ENCODE measurements at regions not wholly inside any gene's neighbourhood (a gene's known extent, or its start where the extent isn't known, plus 50 kb on each side); places are given as distances from the start of the nearest gene placed in this dataset.

- H3K27me3 Mint-ChIP-seq: no peaks in the 10 kb centered on the region
- POLR2A ChIA-PET: no interaction called here
Observed at GRCh38 chr18:64614446-64614845, 465.6 kb upstream of the LINC00305 start.

DNA sequence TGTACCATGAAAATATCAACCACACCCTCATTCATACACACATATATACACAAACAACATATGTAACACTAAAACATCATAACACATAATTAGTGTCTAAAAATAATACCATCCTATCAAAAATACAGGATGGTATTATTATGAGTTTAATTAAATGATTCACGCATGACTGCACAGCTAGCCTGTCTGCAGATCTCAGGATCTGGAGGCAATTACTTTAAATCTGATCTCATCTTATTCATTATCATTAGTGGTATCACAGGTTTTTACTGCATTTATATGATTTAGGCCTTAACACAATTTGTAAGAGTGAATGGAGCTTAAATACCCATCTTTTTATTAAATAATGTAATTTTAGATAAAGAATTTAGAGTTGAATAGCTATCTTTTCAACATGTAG lies 443.4 kb upstream of the LINC00305 start:
- no peak overlapping the region for H3K4me3 Mint-ChIP-seq
- no peak overlapping the region for H3K27ac Mint-ChIP-seq
- peaks cover 13% of the 10 kb centered on the region for H3K9me3 Mint-ChIP-seq
- no peaks in the 10 kb centered on the region for H3K36me3 Mint-ChIP-seq
- ATAC-seq (ENCODE audit: low read depth) (no peak), DNase-seq (no peak)
- POLR2A ChIA-PET: no interaction called here
- no peaks in the 10 kb centered on the region for H3K4me1 Mint-ChIP-seq
- H3K27me3 Mint-ChIP-seq: no peaks in the 10 kb centered on the region

More at GRCh38 chr18:64614446-64614845, 465.6 kb upstream of the LINC00305 start:
- Mint-ChIP-seq H3K4me1 (no peaks in the 10 kb centered on the region), H3K27ac (no peak overlapping the region), H3K36me3 (no peaks in the 10 kb centered on the region), H3K9me3 (peaks cover 4% of the 10 kb centered on the region), H3K4me3 (no peak overlapping the region)
- DNase-seq (no peak), ATAC-seq (ENCODE audit: low read depth) (no peak)

GRCh38 chr18:64589000-64589399 lies 440.1 kb upstream of the LINC00305 start:
- Mint-ChIP-seq H3K27me3 (no peaks in the 10 kb centered on the region), H3K36me3 (no peaks in the 10 kb centered on the region), H3K27ac (no peak overlapping the region), H3K4me1 (no peaks in the 10 kb centered on the region), H3K9me3 (peaks cover 13% of the 10 kb centered on the region), H3K4me3 (no peak overlapping the region)
- no peak for DNase-seq
- no peak for ATAC-seq (ENCODE audit: low read depth)
- POLR2A ChIA-PET: no interaction called here

- H3K27me3 Mint-ChIP-seq: no peaks in the 10 kb centered on the region
- POLR2A ChIA-PET: no interaction called here
- ATAC-seq (ENCODE audit: low read depth): no peak
- H3K4me1 Mint-ChIP-seq: no peaks in the 10 kb centered on the region
- H3K27ac Mint-ChIP-seq: no peak overlapping the region
- no peak overlapping the region for H3K4me3 Mint-ChIP-seq
- H3K9me3 Mint-ChIP-seq: peaks cover 7% of the 10 kb centered on the region
- no peak for DNase-seq
- H3K36me3 Mint-ChIP-seq: no peaks in the 10 kb centered on the region
Observed at GRCh38 chr18:64566456-64566855, 417.6 kb upstream of the LINC00305 start.

DNA sequence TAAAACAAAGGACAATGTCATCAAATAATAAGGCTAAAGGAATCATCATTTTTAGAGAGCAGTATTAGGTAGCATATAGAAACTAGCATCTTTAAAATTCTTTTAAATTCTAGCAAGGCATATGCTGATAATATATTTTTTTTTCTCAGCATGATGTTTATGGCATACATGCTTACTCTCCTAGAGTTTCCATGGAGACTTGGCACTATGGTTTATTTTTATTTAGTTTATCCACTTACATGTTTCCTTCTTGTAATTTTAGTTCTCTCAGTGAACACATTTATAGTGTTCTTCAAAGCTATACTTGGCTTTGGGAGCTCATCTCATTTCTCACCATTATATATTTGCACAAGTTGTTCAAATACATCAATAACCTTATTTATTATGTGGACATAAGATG lies 413.8 kb upstream of the LINC00305 start:
- Mint-ChIP-seq H3K9me3 (peaks cover 3% of the 10 kb centered on the region), H3K27ac (no peak overlapping the region), H3K36me3 (no peaks in the 10 kb centered on the region), H3K27me3 (no peaks in the 10 kb centered on the region), H3K4me3 (no peak overlapping the region), H3K4me1 (no peaks in the 10 kb centered on the region)
- POLR2A ChIA-PET: no interaction called here
- ATAC-seq (ENCODE audit: low read depth) (no peak), DNase-seq (no peak)

GRCh38 chr18:64546451-64546850 lies 397.6 kb upstream of the LINC00305 start:
- Mint-ChIP-seq H3K4me3 (no peak overlapping the region), H3K27me3 (no peaks in the 10 kb centered on the region), H3K27ac (no peak overlapping the region), H3K36me3 (no peaks in the 10 kb centered on the region), H3K9me3 (no peaks in the 10 kb centered on the region), H3K4me1 (no peaks in the 10 kb centered on the region)
- POLR2A ChIA-PET: no interaction called here
- ATAC-seq (ENCODE audit: low read depth) (no peak), DNase-seq (no peak)

DNA sequence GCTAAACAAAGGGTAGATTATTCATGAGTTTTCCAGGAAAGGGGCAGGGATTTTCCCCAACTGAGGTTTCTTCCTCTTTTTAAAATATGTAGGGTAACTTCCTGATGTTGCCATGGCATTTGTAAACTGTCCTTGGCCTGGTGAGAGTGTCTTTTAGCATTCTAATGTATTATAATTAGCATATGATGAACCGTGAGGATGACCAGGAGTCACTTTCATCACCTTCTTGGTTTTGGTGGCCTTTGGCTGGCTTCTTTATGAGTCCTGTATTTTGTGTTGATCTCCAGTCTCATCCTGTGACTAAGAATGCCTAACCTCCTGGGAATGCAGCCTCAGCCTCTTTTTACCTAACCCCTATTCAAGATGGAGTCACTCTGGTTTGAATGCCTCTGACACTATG lies 391.0 kb upstream of the LINC00305 start:
- DNase-seq (no peak), ATAC-seq (ENCODE audit: low read depth) (no peak)

DNA sequence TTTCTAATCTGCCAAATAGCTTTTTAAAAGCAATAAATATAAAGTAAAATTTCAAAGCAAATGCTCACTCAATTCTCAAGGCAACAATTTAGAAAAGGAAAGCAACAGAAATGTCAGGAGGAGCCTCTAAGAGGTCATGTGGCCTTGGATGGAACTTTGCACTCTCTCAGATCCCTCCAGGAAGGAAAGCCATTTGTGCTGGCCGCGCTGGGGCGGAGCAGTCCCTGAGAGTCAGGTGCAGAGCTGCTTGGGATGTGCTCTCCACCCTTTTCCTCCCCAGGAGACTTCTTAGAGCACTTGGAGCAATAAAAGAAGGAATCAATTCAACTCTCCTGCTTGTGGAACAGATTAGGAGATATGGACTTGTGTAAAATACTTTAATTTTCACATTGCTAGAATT lies 379.8 kb upstream of the LINC00305 start:
- DNase-seq (no peak), ATAC-seq (ENCODE audit: low read depth) (no peak)
- Mint-ChIP-seq H3K4me3 (no peak overlapping the region), H3K36me3 (no peaks in the 10 kb centered on the region), H3K9me3 (peaks cover 3% of the 10 kb centered on the region), H3K27ac (no peak overlapping the region), H3K27me3 (no peaks in the 10 kb centered on the region), H3K4me1 (no peaks in the 10 kb centered on the region)
- POLR2A ChIA-PET: no interaction called here

More for the DNA sequence above, 391.0 kb upstream of the LINC00305 start:
- POLR2A ChIA-PET: no interaction called here
- Mint-ChIP-seq H3K4me3 (no peak overlapping the region), H3K9me3 (peaks cover 3% of the 10 kb centered on the region), H3K27me3 (no peaks in the 10 kb centered on the region), H3K36me3 (no peaks in the 10 kb centered on the region), H3K4me1 (no peaks in the 10 kb centered on the region), H3K27ac (no peak overlapping the region)

GRCh38 chr18:64519201-64519600 lies 370.3 kb upstream of the LINC00305 start:
- POLR2A ChIA-PET: no interaction called here
- no peak overlapping the region for H3K27ac Mint-ChIP-seq
- H3K36me3 Mint-ChIP-seq: no peaks in the 10 kb centered on the region
- no peaks in the 10 kb centered on the region for H3K9me3 Mint-ChIP-seq
- no peak overlapping the region for H3K4me3 Mint-ChIP-seq
- no peaks in the 10 kb centered on the region for H3K27me3 Mint-ChIP-seq
- ATAC-seq (ENCODE audit: low read depth): no peak
- H3K4me1 Mint-ChIP-seq: no peaks in the 10 kb centered on the region
- no peak for DNase-seq

DNA sequence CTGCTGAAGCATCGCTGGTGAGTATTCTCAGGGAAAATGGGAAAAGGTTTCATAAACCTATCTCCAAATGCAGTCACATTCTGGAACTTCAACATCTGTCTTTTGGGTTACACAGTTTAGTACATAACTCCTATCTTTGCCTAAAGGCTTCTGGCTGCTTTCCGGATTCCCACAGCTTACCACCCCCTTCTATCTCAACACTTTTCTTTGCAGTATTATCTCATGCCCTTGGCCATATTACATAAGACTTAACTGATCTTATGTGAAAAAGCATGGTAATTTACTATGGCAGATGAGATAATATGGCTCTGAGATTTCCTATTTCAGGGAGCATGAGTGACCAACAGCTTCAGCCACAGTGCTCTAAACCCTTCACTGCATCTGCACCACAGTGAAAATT lies 369.3 kb upstream of the LINC00305 start:
- no peaks in the 10 kb centered on the region for H3K9me3 Mint-ChIP-seq
- H3K27me3 Mint-ChIP-seq: no peaks in the 10 kb centered on the region
- H3K27ac Mint-ChIP-seq: no peak overlapping the region
- H3K4me1 Mint-ChIP-seq: no peaks in the 10 kb centered on the region
- H3K4me3 Mint-ChIP-seq: no peak overlapping the region
- no peak for DNase-seq
- POLR2A ChIA-PET: no interaction called here
- no peaks in the 10 kb centered on the region for H3K36me3 Mint-ChIP-seq
- ATAC-seq (ENCODE audit: low read depth): no peak

- POLR2A ChIA-PET: no interaction called here
- no peak for DNase-seq
- no peaks in the 10 kb centered on the region for H3K27me3 Mint-ChIP-seq
Observed at GRCh38 chr18:64513401-64513800, 364.5 kb upstream of the LINC00305 start.

DNA sequence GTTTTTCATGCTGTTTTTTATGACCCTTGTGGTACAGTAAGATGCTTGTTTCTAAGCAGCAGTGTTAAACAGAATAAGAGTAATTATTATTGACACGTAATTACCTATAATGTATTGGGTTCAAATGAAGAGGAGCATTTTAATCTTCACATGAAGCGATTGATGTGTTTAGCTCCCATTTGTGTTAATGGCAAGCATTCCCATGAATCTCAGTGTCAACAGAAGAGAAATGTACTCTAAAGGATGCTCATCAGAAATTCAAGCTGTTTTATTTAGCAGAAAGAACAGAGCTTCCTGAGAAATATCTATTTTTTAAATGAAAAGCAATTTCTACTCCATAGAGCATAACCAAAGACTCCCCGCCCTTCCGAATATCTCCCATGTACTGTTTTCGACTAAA lies 341.3 kb upstream of the LINC00305 start:
- H3K36me3 Mint-ChIP-seq: no peaks in the 10 kb centered on the region
- H3K27ac Mint-ChIP-seq: no peak overlapping the region
- ATAC-seq (ENCODE audit: low read depth): no peak
- peaks cover 1% of the 10 kb centered on the region for H3K9me3 Mint-ChIP-seq
- no peak overlapping the region for H3K4me3 Mint-ChIP-seq
- POLR2A ChIA-PET: no interaction called here
- DNase-seq: no peak
- H3K4me1 Mint-ChIP-seq: no peaks in the 10 kb centered on the region
- no peaks in the 10 kb centered on the region for H3K27me3 Mint-ChIP-seq

More at GRCh38 chr18:64513401-64513800, 364.5 kb upstream of the LINC00305 start:
- Mint-ChIP-seq H3K4me1 (no peaks in the 10 kb centered on the region), H3K27ac (no peak overlapping the region), H3K4me3 (no peak overlapping the region), H3K9me3 (no peaks in the 10 kb centered on the region), H3K36me3 (no peaks in the 10 kb centered on the region)
- no peak for ATAC-seq (ENCODE audit: low read depth)

DNA sequence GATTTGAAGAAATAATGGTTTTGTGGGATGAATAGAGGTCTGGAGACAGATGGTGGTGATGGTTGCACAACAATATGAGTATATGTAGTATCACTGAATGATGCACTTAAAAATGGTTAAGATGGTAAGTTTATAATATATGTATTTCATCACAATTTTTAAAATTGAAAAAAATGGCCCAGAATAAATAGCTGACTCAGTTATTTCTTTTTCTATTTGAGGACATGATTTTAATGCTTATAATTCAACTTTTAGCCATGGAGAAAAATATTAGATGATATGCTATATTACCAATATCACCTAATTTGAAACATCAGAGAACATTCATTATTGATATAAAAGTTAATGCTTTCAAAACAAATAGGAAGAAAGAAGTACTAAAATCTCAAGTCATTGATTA lies 339.8 kb upstream of the LINC00305 start:
- Mint-ChIP-seq H3K27me3 (no peaks in the 10 kb centered on the region), H3K27ac (no peak overlapping the region), H3K9me3 (peaks cover 1% of the 10 kb centered on the region), H3K4me3 (no peak overlapping the region), H3K36me3 (no peaks in the 10 kb centered on the region), H3K4me1 (no peaks in the 10 kb centered on the region)
- no peak for ATAC-seq (ENCODE audit: low read depth)
- no peak for DNase-seq
- POLR2A ChIA-PET: no interaction called here

GRCh38 chr18:64474773-64475172 lies 325.9 kb upstream of the LINC00305 start:
- Mint-ChIP-seq H3K9me3 (peaks cover 1% of the 10 kb centered on the region), H3K36me3 (no peaks in the 10 kb centered on the region), H3K27ac (no peak overlapping the region), H3K4me3 (no peak overlapping the region), H3K27me3 (no peaks in the 10 kb centered on the region), H3K4me1 (no peaks in the 10 kb centered on the region)
- DNase-seq (no peak), ATAC-seq (ENCODE audit: low read depth) (no peak)
- POLR2A ChIA-PET: no interaction called here

- H3K4me3 Mint-ChIP-seq: no peak overlapping the region
- POLR2A ChIA-PET: no interaction called here
- no peaks in the 10 kb centered on the region for H3K4me1 Mint-ChIP-seq
- no peaks in the 10 kb centered on the region for H3K36me3 Mint-ChIP-seq
- no peak for ATAC-seq (ENCODE audit: low read depth)
- H3K27me3 Mint-ChIP-seq: no peaks in the 10 kb centered on the region
- H3K27ac Mint-ChIP-seq: no peak overlapping the region
- H3K9me3 Mint-ChIP-seq: peaks cover 1% of the 10 kb centered on the region
- no peak for DNase-seq
Observed at GRCh38 chr18:64474255-64474654, 325.4 kb upstream of the LINC00305 start.

Data from activated naive CD8-positive, alpha-beta T cell treated with anti-CD3 and anti-CD28 coated beads, Interleukin-2, amount 10 ng/mL, durations not matched to agents 7 days and 5 days (primary cell).